ENCODE measurements at regions not wholly inside any gene's neighbourhood (a gene's known extent, or its start where the extent isn't known, plus 50 kb on each side); places are given as distances from the start of the nearest gene placed in this dataset.

GRCh38 chr17:21495281-21495680, 119.1 kb downstream of the KCNJ12 start:
- POLR2A ChIA-PET: no interaction called here
- H3K4me2 ChIP-seq (ENCODE audit: low read depth, low read length): no peak overlapping the region
- H2AFZ ChIP-seq (ENCODE audit: low read length): no peak overlapping the region
- no peaks in the 10 kb centered on the region for H3K9me3 ChIP-seq (ENCODE audit: low read length)
- no peaks in the 10 kb centered on the region for H3K36me3 ChIP-seq (replicated peaks in 1 of 2; ENCODE audit: control insufficient read depth in 1 of 2, insufficient read depth in 2 of 2, low read length in 2 of 2)
- ATAC-seq (no peak), FAIRE-seq (no peak), DNase-seq (ENCODE audit: low spot score) (no peak)
- in situ Hi-C loops (cut with HindIII; ENCODE audit: extremely low pct_ligation_motif_present, low pct_unique_long_range_greater_than_20kb) (no loop called here), intact Hi-C loops (cut with micrococcal nuclease; ENCODE audit: unreplicated experiment) (no loop called here)
- no TSS peak for BruUV-seq (replicated peaks)
- no peaks in the 10 kb centered on the region for H3K4me1 ChIP-seq (ENCODE audit: insufficient read depth, low read length)
- H3K79me2 ChIP-seq (ENCODE audit: insufficient read depth, low read length): no peaks in the 10 kb centered on the region
- peaks cover 3 to 15% of the 10 kb centered on the region in 2 experiments; a peak in 3 of 5 replicates for H3K27me3 ChIP-seq (ENCODE audit: control insufficient read depth in 1 of 2, insufficient read depth in 2 of 2, low read length in 2 of 2)
- H3K4me3 ChIP-seq (replicated peaks in 1 of 3; ENCODE audit: insufficient read depth in 1 of 3, low read depth in 2 of 3, low read length in 3 of 3): no peak overlapping the region
- no peak overlapping the region for H3K27ac ChIP-seq (ENCODE audit: extremely low read length, insufficient read depth, low read length)
- WGBS (ENCODE audit: low lambda C conversion rate): 0% methylated on average over 3 of the region's 8 CpGs
- H3K9ac ChIP-seq (ENCODE audit: insufficient read depth, low read depth, low read length): no peak overlapping the region
- TF ChIP-seq KAT7 (CRISPR knock-in tag; IDR thresholded peaks at IDR 0.05; ENCODE audit: borderline replicate concordance): no peak
- TF ChIP-seq SMARCC2 (IDR thresholded peaks at IDR 0.05): no peak
- TF ChIP-seq NBN (conservative IDR thresholded peaks at IDR 0.05): no peak
- TF ChIP-seq ATF1 (CRISPR knock-in tag; IDR thresholded peaks at IDR 0.05): no peak
- no peak for TF ChIP-seq FOXA1 (IDR thresholded peaks at IDR 0.05)
- TF ChIP-seq FOXA1 (CRISPR knock-in tag; IDR thresholded peaks at IDR 0.05): no peak
- TF ChIP-seq RBFOX2 (IDR thresholded peaks at IDR 0.05; ENCODE audit: low read depth, low read length): no peak
- no peak for TF ChIP-seq ZXDC (CRISPR knock-in tag; IDR thresholded peaks at IDR 0.05)
- TF ChIP-seq ZNF496 (CRISPR knock-in tag; IDR thresholded peaks at IDR 0.05; ENCODE audit: insufficient replicate concordance): no peak
- TF ChIP-seq ZNF276 (CRISPR knock-in tag; IDR thresholded peaks at IDR 0.05; ENCODE audit: low read depth): no peak
- TF ChIP-seq HMG20A (CRISPR knock-in tag; IDR thresholded peaks at IDR 0.05; ENCODE audit: borderline replicate concordance): no peak
- TF ChIP-seq ZNF670 (CRISPR knock-in tag; IDR thresholded peaks at IDR 0.05; ENCODE audit: borderline replicate concordance): no peak
- TF ChIP-seq HNF4G (IDR thresholded peaks at IDR 0.05; ENCODE audit: borderline replicate concordance, low read depth, low read length): no peak
- TF ChIP-seq HNF4G (CRISPR knock-in tag; IDR thresholded peaks at IDR 0.05; ENCODE audit: borderline replicate concordance, low read depth): no peak
- no peak for TF ChIP-seq RAD51 (IDR thresholded peaks at IDR 0.05; ENCODE audit: borderline replicate concordance)
- no peaks in the 10 kb centered on the region for H4K20me1 ChIP-seq (ENCODE audit: insufficient read depth, low read length)
- CTCF ChIA-PET (ENCODE audit: low intra/inter-chr PET ratio, low total read pairs): no interaction called here

Data from HepG2 (cell line).